ENCODE measurements at regions not wholly inside any gene's neighbourhood (a gene's known extent, or its start where the extent isn't known, plus 50 kb on each side); places are given as distances from the start of the nearest gene placed in this dataset.
A peak's percentile ranks its signal among the peaks of the same experiment; 100 is the strongest.

DNA sequence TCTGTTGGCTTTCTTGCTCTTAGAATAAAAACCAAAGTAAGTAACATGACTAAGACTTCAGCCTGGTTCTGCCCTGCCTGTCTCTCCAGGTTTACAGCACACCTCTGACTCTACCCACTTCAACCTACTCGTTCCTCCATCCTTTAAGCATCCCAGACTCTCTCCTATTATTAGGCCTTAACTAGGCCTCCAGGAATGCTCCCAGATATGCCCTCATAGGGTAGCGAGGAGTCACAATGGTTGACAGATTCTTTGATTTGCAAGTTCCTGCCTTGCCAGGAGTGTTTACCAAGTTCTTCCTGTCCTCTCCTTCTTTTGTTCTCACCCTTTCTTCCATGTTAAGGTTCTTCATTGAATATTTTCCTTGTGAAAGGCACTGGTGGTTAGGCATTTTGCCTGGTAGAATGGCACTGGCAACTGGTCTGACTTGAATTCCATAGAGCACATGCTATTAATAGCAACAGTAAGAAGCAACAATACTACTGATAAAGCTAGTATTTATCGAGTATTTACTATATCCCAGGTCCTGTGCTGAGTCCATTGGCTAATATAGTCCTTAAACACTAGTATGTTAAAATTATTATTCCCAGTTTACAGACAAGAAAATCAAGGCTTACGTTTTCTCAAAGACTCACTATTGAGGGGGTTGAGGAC, 327.9 kb upstream of the PRKCQ start:
- no CpG with 5 or more reads among the region's 4 CpGs for WGBS (ENCODE audit: extremely low coverage, insufficient read length, low lambda C conversion rate)

More for the DNA sequence above, 327.9 kb upstream of the PRKCQ start:
- H2BK120ac ChIP-seq (ENCODE audit: low read depth, low read length, poor library complexity, severe bottlenecking), result no peak overlapping the region
- H2AFZ ChIP-seq (ENCODE audit: low read length), result no peak overlapping the region
- no peak overlapping the region for H3K18ac ChIP-seq (ENCODE audit: insufficient read length, low read depth, low read length)
- H2BK15ac ChIP-seq (ENCODE audit: low read depth, low read length), result no peak overlapping the region
- Mint-ChIP-seq H3K4me1 (peaks cover 4 to 9% of the 10 kb centered on the region in 2 experiments; a peak in 3 of 4 replicates), H3K9me3 (peaks cover 6 to 20% of the 10 kb centered on the region in 2 experiments; a peak in 4 of 5 replicates), H3K36me3 (ENCODE audit: insufficient read depth in 1 of 3, low read depth in 3 of 3) (peaks cover 7 to 15% (median 9%) of the 10 kb centered on the region in 3 experiments; a peak in 5 of 7 replicates), H3K27me3 (ENCODE audit: low read depth) (no peaks in the 10 kb centered on the region), H3K27ac (peak overlapping the region in 2 of 3 experiments; percentile 43 to 49; a peak in 2 of 7 replicates), H3K4me3 (no peak overlapping the region)
- H4K8ac ChIP-seq (replicated peaks; ENCODE audit: insufficient read length, low read depth, low read length), result no peak overlapping the region
- no peak overlapping the region for H3K4ac ChIP-seq (ENCODE audit: low read depth, low read length)
- no peak overlapping the region for H4K91ac ChIP-seq (ENCODE audit: insufficient read length, low read depth, low read length)
- H4K20me1 ChIP-seq (ENCODE audit: control insufficient read depth, insufficient read depth, insufficient read length), result no peaks in the 10 kb centered on the region
- H3K27me3 ChIP-seq (ENCODE audit: insufficient read depth, low read length), result no peaks in the 10 kb centered on the region
- H3K9me3 ChIP-seq (ENCODE audit: control insufficient read depth, low read depth, low read length), result no peaks in the 10 kb centered on the region
- no peak overlapping the region for H2BK20ac ChIP-seq (ENCODE audit: low read depth, low read length, poor library complexity, severe bottlenecking)
- H3K14ac ChIP-seq (ENCODE audit: insufficient read depth, low read length), result no peak overlapping the region
- no peak overlapping the region for H2AK5ac ChIP-seq (ENCODE audit: insufficient read length, low read length)
- no peak overlapping the region for H3K9ac ChIP-seq (ENCODE audit: extremely low read depth, insufficient read length, low read length)
- no peak overlapping the region for H3K4me2 ChIP-seq (ENCODE audit: insufficient read depth, insufficient read length, low read length)
- H3K4me1 ChIP-seq (ENCODE audit: insufficient read depth, low read length), result no peaks in the 10 kb centered on the region
- no peak for DNase-seq
- H3K23me2 ChIP-seq (ENCODE audit: insufficient read length, low read depth, low read length, poor library complexity, severe bottlenecking), result no peaks in the 10 kb centered on the region
- no peaks in the 10 kb centered on the region for H3K79me1 ChIP-seq (ENCODE audit: insufficient read depth, low read depth, low read length, poor library complexity, severe bottlenecking)
- H3K79me2 ChIP-seq (ENCODE audit: insufficient read depth, low read length), result no peaks in the 10 kb centered on the region
- H4K5ac ChIP-seq (ENCODE audit: insufficient read length, low read depth, low read length), result no peak overlapping the region
- no peak overlapping the region for H3K23ac ChIP-seq (ENCODE audit: insufficient read length, low read depth, low read length)
- no peak overlapping the region for H2BK5ac ChIP-seq (ENCODE audit: insufficient read length, low read length)
- H3K56ac ChIP-seq (ENCODE audit: insufficient read length, low read depth, low read length), result no peak overlapping the region
- H3K27ac ChIP-seq (ENCODE audit: insufficient read length, low read depth, low read length), result no peak overlapping the region
- TF ChIP-seq, protein P1, sequence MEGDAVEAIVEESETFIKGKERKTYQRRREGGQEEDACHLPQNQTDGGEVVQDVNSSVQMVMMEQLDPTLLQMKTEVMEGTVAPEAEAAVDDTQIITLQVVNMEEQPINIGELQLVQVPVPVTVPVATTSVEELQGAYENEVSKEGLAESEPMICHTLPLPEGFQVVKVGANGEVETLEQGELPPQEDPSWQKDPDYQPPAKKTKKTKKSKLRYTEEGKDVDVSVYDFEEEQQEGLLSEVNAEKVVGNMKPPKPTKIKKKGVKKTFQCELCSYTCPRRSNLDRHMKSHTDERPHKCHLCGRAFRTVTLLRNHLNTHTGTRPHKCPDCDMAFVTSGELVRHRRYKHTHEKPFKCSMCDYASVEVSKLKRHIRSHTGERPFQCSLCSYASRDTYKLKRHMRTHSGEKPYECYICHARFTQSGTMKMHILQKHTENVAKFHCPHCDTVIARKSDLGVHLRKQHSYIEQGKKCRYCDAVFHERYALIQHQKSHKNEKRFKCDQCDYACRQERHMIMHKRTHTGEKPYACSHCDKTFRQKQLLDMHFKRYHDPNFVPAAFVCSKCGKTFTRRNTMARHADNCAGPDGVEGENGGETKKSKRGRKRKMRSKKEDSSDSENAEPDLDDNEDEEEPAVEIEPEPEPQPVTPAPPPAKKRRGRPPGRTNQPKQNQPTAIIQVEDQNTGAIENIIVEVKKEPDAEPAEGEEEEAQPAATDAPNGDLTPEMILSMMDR (conservative IDR thresholded peaks at IDR 0.05), result no peak
- no peak overlapping the region for H3T11ph ChIP-seq (ENCODE audit: low read length)
- no peak overlapping the region for H2BK12ac ChIP-seq (ENCODE audit: insufficient read length, low read depth, low read length)

All from H9 (cell line).